LNCAP (cell line): ENCODE measurements at regions not wholly inside any gene's neighbourhood (a gene's known extent, or its start where the extent isn't known, plus 50 kb on each side); places are given as distances from the start of the nearest gene placed in this dataset.

Experiments used
- CTCF ChIP-seq: fragments of 450-650 bp; IDR thresholded peaks from 2 replicates; pipeline ENCODE4 v1.5.1; 2017; ENCODE audit warnings: mild to moderate bottlenecking

GRCh38 chr6:105982761-105983540 lies 103.2 kb upstream of the PRDM1 start:
- no peak for TF ChIP-seq CTCF

GRCh38 chr6:105981888-105982358 lies 104.2 kb upstream of the PRDM1 start:
- TF ChIP-seq CTCF: no peak

- no peak for TF ChIP-seq CTCF
These were observed 104.9 kb upstream of the PRDM1 start for GRCh38 chr6:105981002-105981887.

GRCh38 chr6:105978974-105979373 lies 107.2 kb upstream of the PRDM1 start:
- TF ChIP-seq CTCF: no peak

- no peak for TF ChIP-seq CTCF
These were observed 108.1 kb upstream of the PRDM1 start for GRCh38 chr6:105977934-105978504.

- TF ChIP-seq CTCF: no peak
These were observed 111.2 kb upstream of the PRDM1 start for GRCh38 chr6:105974986-105975385.

- no peak for TF ChIP-seq CTCF
These were observed 113.7 kb upstream of the PRDM1 start for GRCh38 chr6:105972440-105972839.
